BLaER1 (cell line): ENCODE measurements at regions not wholly inside any gene's neighbourhood (a gene's known extent, or its start where the extent isn't known, plus 50 kb on each side); places are given as distances from the start of the nearest gene placed in this dataset.

Experiments used
- H3K27ac ChIP-seq: shearing (Covaris generic); formaldehyde crosslinking; 2 replicates; pipeline ENCODE4 v1.8.1; 2022
- H3K27me3 ChIP-seq: shearing (Covaris generic); formaldehyde crosslinking; 2 replicates; pipeline ENCODE4 v1.8.1; 2022
- H3K36me3 ChIP-seq: shearing (Covaris generic); formaldehyde crosslinking; 2 replicates; pipeline ENCODE4 v1.8.1; 2022
- H3K4me1 ChIP-seq: shearing (Covaris generic); formaldehyde crosslinking; 2 replicates; pipeline ENCODE4 v1.8.1; 2022
- H3K4me2 ChIP-seq: shearing (Covaris generic); formaldehyde crosslinking; 2 replicates; pipeline ENCODE4 v1.8.1; 2022
- H3K4me3 ChIP-seq: shearing (Covaris generic); formaldehyde crosslinking; 2 replicates; pipeline ENCODE4 v1.8.1; 2022
- H3K9ac ChIP-seq: shearing (Covaris generic); formaldehyde crosslinking; 2 replicates; pipeline ENCODE4 v1.8.1; 2022
- H3K9me3 ChIP-seq: shearing (Covaris generic); formaldehyde crosslinking; 2 replicates; pipeline ENCODE4 v1.8.1; 2022
- H4K20me1 ChIP-seq: shearing (Covaris generic); formaldehyde crosslinking; 2 replicates; pipeline ENCODE4 v1.8.1; 2022
- Cebpa-rat ChIP-seq: shearing (Covaris generic); IDR thresholded peaks from 2 replicates; pipeline ENCODE4 v1.8.1; 2022

- no peak overlapping the region for H3K9ac ChIP-seq
- H3K4me2 ChIP-seq: no peak overlapping the region
- H3K4me1 ChIP-seq: no peaks in the 10 kb centered on the region
- H3K9me3 ChIP-seq: peaks cover 9% of the 10 kb centered on the region; the same call in 1 of the 2 replicates
- no peaks in the 10 kb centered on the region for H3K36me3 ChIP-seq
- no peak overlapping the region for H3K27ac ChIP-seq
- TF ChIP-seq Cebpa-rat: no peak
- no peaks in the 10 kb centered on the region for H3K27me3 ChIP-seq
- no peaks in the 10 kb centered on the region for H4K20me1 ChIP-seq
- no peak overlapping the region for H3K4me3 ChIP-seq
Measured at GRCh38 chr12:97386133-97386581, 76.4 kb upstream of the RMST start.

- H3K4me2 ChIP-seq: no peak overlapping the region
- H3K27me3 ChIP-seq: no peaks in the 10 kb centered on the region
- TF ChIP-seq Cebpa-rat: no peak
- H3K36me3 ChIP-seq: no peaks in the 10 kb centered on the region
- peaks cover 7% of the 10 kb centered on the region; the same call in 1 of the 2 replicates for H3K9me3 ChIP-seq
- no peaks in the 10 kb centered on the region for H3K4me1 ChIP-seq
- H4K20me1 ChIP-seq: no peaks in the 10 kb centered on the region
- no peak overlapping the region for H3K9ac ChIP-seq
- no peak overlapping the region for H3K4me3 ChIP-seq
- H3K27ac ChIP-seq: no peak overlapping the region
Measured at GRCh38 chr12:97387844-97388243, 74.8 kb upstream of the RMST start.

GRCh38 chr12:97394657-97395056, 67.9 kb upstream of the RMST start:
- H3K27ac ChIP-seq: no peak overlapping the region
- no peaks in the 10 kb centered on the region for H3K9me3 ChIP-seq
- no peak overlapping the region for H3K4me3 ChIP-seq
- H3K4me1 ChIP-seq: no peaks in the 10 kb centered on the region
- no peak for TF ChIP-seq Cebpa-rat
- no peak overlapping the region for H3K9ac ChIP-seq
- H3K27me3 ChIP-seq: no peaks in the 10 kb centered on the region
- no peaks in the 10 kb centered on the region for H3K36me3 ChIP-seq
- H4K20me1 ChIP-seq: no peaks in the 10 kb centered on the region
- no peak overlapping the region for H3K4me2 ChIP-seq

GRCh38 chr12:97397008-97397407, 65.6 kb upstream of the RMST start:
- no peak overlapping the region for H3K4me2 ChIP-seq
- H3K4me1 ChIP-seq: no peaks in the 10 kb centered on the region
- H4K20me1 ChIP-seq: no peaks in the 10 kb centered on the region
- H3K9me3 ChIP-seq: no peaks in the 10 kb centered on the region
- no peak overlapping the region for H3K27ac ChIP-seq
- no peak overlapping the region for H3K9ac ChIP-seq
- H3K4me3 ChIP-seq: no peak overlapping the region
- H3K36me3 ChIP-seq: no peaks in the 10 kb centered on the region
- no peaks in the 10 kb centered on the region for H3K27me3 ChIP-seq
- TF ChIP-seq Cebpa-rat: no peak

GRCh38 chr12:97398704-97399103, 63.9 kb upstream of the RMST start:
- H4K20me1 ChIP-seq: no peaks in the 10 kb centered on the region
- no peak for TF ChIP-seq Cebpa-rat
- H3K9me3 ChIP-seq: no peaks in the 10 kb centered on the region
- H3K36me3 ChIP-seq: no peaks in the 10 kb centered on the region
- no peaks in the 10 kb centered on the region for H3K4me1 ChIP-seq
- no peak overlapping the region for H3K4me2 ChIP-seq
- no peak overlapping the region for H3K27ac ChIP-seq
- H3K27me3 ChIP-seq: no peaks in the 10 kb centered on the region
- H3K9ac ChIP-seq: no peak overlapping the region
- H3K4me3 ChIP-seq: no peak overlapping the region

- H3K9ac ChIP-seq: no peak overlapping the region
- no peak overlapping the region for H3K27ac ChIP-seq
- no peaks in the 10 kb centered on the region for H4K20me1 ChIP-seq
- H3K4me3 ChIP-seq: no peak overlapping the region
- H3K27me3 ChIP-seq: no peaks in the 10 kb centered on the region
- H3K36me3 ChIP-seq: no peaks in the 10 kb centered on the region
- peaks cover 8% of the 10 kb centered on the region; the same call in 1 of the 2 replicates for H3K4me1 ChIP-seq
- no peak for TF ChIP-seq Cebpa-rat
- H3K4me2 ChIP-seq: no peak overlapping the region
- H3K9me3 ChIP-seq: no peaks in the 10 kb centered on the region
Measured at GRCh38 chr12:97404093-97404492, 58.5 kb upstream of the RMST start.

GRCh38 chr12:97404543-97404942, 58.1 kb upstream of the RMST start:
- Histone ChIP-seq H3K36me3 (no peaks in the 10 kb centered on the region), H3K4me2 (no peak overlapping the region), H3K9me3 (no peaks in the 10 kb centered on the region), H3K27ac (no peak overlapping the region), H3K4me1 (peaks cover 8% of the 10 kb centered on the region; the same call in 1 of the 2 replicates), H3K27me3 (no peaks in the 10 kb centered on the region), H3K4me3 (no peak overlapping the region), H3K9ac (no peak overlapping the region), H4K20me1 (no peaks in the 10 kb centered on the region)
- no peak for TF ChIP-seq Cebpa-rat

GRCh38 chr12:97408363-97408762, 54.2 kb upstream of the RMST start:
- Histone ChIP-seq H3K4me1 (peaks cover 8% of the 10 kb centered on the region; the same call in 1 of the 2 replicates), H3K27me3 (no peaks in the 10 kb centered on the region), H3K4me3 (no peak overlapping the region), H3K4me2 (no peak overlapping the region), H4K20me1 (no peaks in the 10 kb centered on the region), H3K9ac (no peak overlapping the region), H3K36me3 (no peaks in the 10 kb centered on the region), H3K27ac (no peak overlapping the region), H3K9me3 (no peaks in the 10 kb centered on the region)
- no peak for TF ChIP-seq Cebpa-rat

- Histone ChIP-seq H3K9ac (no peak overlapping the region), H4K20me1 (no peaks in the 10 kb centered on the region), H3K9me3 (no peaks in the 10 kb centered on the region), H3K4me1 (no peaks in the 10 kb centered on the region), H3K36me3 (no peaks in the 10 kb centered on the region), H3K27me3 (no peaks in the 10 kb centered on the region), H3K27ac (no peak overlapping the region), H3K4me2 (no peak overlapping the region), H3K4me3 (no peak overlapping the region)
- no peak for TF ChIP-seq Cebpa-rat
Measured at GRCh38 chr12:97411341-97411740, 51.3 kb upstream of the RMST start.
